PFSK-1 (cell line): ENCODE measurements at regions not wholly inside any gene's neighbourhood (a gene's known extent, or its start where the extent isn't known, plus 50 kb on each side); places are given as distances from the start of the nearest gene placed in this dataset.

Experiments used
- POLR2AphosphoS5 ChIP-seq: IDR thresholded peaks from 2 replicates; pipeline ENCODE4 v1.6.1; 2012; ENCODE audit warnings: low read depth, mild to moderate bottlenecking, control low read depth, low read length, moderate library complexity
- TAF1 ChIP-seq: IDR thresholded peaks from 2 replicates; pipeline ENCODE4 v1.6.1; 2012; ENCODE audit warnings: low read length, control low read depth, borderline replicate concordance; ENCODE audit not compliant: insufficient read depth
- TF ChIP-seq, protein P1 (sequence below), 2 experiments: IDR thresholded peaks; 2 replicates each; pipeline versions ENCODE4 v1.6.1 to v1.8.0; 2011 to 2012; ENCODE audit warnings: low read depth in 2 of 2, low read length in 2 of 2, control low read depth in 1 of 2, inconsistent platforms in 1 of 2, mild to moderate bottlenecking in 1 of 2, moderate library complexity in 1 of 2; ENCODE audit not compliant: insufficient read depth in 1 of 2

DNA sequence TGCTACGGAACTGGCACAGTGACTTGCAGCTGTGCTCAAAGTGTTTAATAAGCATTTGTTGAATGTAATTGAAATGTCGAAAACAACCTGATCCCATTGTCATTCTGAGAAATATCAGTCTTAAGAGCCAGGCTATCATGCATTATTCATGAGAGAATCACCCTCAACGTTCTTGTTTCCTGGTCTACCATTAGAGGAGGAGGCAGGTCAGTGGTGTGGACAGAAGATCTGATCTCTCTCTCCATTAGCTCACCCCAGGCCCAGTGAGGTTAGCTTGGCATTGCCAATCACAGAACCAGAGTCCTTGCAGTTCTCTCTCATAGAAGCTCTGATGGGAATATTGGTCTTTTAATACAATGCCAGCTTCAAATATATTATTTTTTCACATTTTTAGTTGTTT lies 121.1 kb upstream of the SPON1 start:
- no peak for TF ChIP-seq POLR2AphosphoS5
- TF ChIP-seq, protein P1, sequence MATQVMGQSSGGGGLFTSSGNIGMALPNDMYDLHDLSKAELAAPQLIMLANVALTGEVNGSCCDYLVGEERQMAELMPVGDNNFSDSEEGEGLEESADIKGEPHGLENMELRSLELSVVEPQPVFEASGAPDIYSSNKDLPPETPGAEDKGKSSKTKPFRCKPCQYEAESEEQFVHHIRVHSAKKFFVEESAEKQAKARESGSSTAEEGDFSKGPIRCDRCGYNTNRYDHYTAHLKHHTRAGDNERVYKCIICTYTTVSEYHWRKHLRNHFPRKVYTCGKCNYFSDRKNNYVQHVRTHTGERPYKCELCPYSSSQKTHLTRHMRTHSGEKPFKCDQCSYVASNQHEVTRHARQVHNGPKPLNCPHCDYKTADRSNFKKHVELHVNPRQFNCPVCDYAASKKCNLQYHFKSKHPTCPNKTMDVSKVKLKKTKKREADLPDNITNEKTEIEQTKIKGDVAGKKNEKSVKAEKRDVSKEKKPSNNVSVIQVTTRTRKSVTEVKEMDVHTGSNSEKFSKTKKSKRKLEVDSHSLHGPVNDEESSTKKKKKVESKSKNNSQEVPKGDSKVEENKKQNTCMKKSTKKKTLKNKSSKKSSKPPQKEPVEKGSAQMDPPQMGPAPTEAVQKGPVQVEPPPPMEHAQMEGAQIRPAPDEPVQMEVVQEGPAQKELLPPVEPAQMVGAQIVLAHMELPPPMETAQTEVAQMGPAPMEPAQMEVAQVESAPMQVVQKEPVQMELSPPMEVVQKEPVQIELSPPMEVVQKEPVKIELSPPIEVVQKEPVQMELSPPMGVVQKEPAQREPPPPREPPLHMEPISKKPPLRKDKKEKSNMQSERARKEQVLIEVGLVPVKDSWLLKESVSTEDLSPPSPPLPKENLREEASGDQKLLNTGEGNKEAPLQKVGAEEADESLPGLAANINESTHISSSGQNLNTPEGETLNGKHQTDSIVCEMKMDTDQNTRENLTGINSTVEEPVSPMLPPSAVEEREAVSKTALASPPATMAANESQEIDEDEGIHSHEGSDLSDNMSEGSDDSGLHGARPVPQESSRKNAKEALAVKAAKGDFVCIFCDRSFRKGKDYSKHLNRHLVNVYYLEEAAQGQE (IDR thresholded peaks at IDR 0.05; ENCODE audit: insufficient read depth in 1 of 2, low read depth in 2 of 2, low read length in 2 of 2) = no peak
- TF ChIP-seq TAF1 = no peak
